ENCODE measurements at regions not wholly inside any gene's neighbourhood (a gene's known extent, or its start where the extent isn't known, plus 50 kb on each side); places are given as distances from the start of the nearest gene placed in this dataset.

DNA sequence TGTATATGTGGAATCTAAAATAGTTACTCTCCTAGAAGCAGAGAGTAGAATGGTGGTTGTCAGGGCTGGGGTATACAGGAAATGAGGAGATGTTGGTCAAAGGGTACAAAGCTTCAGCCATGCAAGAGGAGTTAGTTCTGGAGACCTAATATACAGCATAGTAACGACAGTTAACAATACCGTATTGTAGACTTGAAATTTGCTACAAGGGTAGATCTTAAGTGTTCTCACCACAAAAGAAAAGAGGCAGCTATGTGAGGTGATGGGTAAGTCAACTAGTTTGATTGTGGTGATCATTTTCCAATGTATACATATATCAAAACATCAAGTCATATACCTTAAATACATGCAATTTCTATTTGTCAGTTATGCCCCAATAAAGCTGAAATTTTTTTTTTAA is 98.2 kb upstream of the CYP1B1 start:
- Histone ChIP-seq H3K9me2 (replicated peaks; ENCODE audit: low read depth, low read length) (no peaks in the 10 kb centered on the region), H3K4me2 (ENCODE audit: low read depth, low read length, poor library complexity, severe bottlenecking) (no peak overlapping the region), H3K27me3 (ENCODE audit: insufficient read depth, low read length, poor library complexity, severe bottlenecking) (no peaks in the 10 kb centered on the region), H3K4me3 (ENCODE audit: low read length, poor library complexity, severe bottlenecking) (no peak overlapping the region), H3K79me2 (ENCODE audit: insufficient read depth, low read length) (no peaks in the 10 kb centered on the region), H3F3A (ENCODE audit: low read depth) (no peaks in the 10 kb centered on the region), H3K9me3 (ENCODE audit: insufficient read depth, low read depth, low read length) (no peaks in the 10 kb centered on the region), H3K9ac (ENCODE audit: low read depth, low read length, poor library complexity, severe bottlenecking) (no peak overlapping the region), H3K4me1 (ENCODE audit: insufficient read depth, low read length, poor library complexity, severe bottlenecking) (no peaks in the 10 kb centered on the region), H3K36me3 (ENCODE audit: insufficient read depth, low read length) (no peaks in the 10 kb centered on the region), H4K20me1 (ENCODE audit: insufficient read depth, low read length, poor library complexity, severe bottlenecking) (no peaks in the 10 kb centered on the region), H2AFZ (ENCODE audit: low read length) (no peak overlapping the region)
- TF ChIP-seq, protein P1, sequence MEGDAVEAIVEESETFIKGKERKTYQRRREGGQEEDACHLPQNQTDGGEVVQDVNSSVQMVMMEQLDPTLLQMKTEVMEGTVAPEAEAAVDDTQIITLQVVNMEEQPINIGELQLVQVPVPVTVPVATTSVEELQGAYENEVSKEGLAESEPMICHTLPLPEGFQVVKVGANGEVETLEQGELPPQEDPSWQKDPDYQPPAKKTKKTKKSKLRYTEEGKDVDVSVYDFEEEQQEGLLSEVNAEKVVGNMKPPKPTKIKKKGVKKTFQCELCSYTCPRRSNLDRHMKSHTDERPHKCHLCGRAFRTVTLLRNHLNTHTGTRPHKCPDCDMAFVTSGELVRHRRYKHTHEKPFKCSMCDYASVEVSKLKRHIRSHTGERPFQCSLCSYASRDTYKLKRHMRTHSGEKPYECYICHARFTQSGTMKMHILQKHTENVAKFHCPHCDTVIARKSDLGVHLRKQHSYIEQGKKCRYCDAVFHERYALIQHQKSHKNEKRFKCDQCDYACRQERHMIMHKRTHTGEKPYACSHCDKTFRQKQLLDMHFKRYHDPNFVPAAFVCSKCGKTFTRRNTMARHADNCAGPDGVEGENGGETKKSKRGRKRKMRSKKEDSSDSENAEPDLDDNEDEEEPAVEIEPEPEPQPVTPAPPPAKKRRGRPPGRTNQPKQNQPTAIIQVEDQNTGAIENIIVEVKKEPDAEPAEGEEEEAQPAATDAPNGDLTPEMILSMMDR (conservative IDR thresholded peaks at IDR 0.05; ENCODE audit: low read length) = no peak
- no peak for TF ChIP-seq EZH2phosphoT487 (IDR thresholded peaks at IDR 0.05; ENCODE audit: borderline replicate concordance)

DNA sequence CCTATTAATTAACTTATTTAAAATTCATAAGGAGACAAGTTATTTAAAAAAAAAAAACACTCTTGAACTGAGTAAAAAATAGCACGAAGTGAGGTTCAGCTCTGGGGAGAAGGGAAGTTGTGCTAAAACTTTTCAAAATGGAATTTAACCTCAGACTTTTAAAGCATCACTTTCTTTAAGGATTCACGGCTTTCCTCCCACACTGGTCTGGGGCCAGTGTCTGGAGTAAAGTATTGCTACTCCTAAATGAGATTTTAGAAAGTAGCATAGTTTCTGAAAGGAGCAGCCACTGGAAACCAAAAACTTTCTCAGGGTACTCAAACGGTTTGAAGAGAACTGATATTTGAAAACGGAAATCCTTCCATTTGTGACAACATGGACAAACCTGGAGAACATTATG is 97.7 kb upstream of the CYP1B1 start:
- no peak overlapping the region for H2AFZ ChIP-seq (ENCODE audit: low read length)
- H3K4me2 ChIP-seq (ENCODE audit: low read depth, low read length, poor library complexity, severe bottlenecking) = no peak overlapping the region

DNA sequence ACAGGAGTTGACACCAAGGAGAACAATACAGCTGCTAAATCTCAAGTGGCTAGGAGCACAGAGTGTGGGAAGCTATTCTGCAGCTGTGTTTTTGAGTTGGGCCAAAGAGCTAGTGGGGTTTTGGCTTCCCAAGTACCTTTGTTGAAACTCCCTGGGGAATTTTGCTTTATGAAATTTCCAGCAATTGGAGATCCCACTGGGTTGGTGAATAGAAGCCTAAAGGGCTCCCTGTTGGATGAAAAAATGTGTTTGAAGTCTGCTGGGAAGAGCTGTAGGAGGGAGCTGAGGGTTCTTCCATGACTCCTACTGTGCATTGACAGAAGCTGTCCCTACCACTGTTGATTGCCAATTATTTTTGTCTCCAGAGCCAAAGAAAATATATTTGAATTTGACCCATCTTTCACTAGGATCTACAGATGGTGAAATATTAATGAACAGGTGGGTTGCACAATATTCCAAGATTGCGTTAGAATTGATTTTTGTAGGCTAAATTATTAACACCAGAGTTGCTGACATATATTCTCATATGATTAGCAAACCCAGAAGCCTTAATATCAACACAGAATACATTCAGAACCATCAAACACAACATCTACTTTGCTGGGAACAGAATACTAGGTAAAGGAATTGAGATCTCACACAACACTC is 95.4 kb upstream of the CYP1B1 start:
- H3K79me2 ChIP-seq (ENCODE audit: insufficient read depth, low read length) = no peaks in the 10 kb centered on the region
- no peaks in the 10 kb centered on the region for H3K9me3 ChIP-seq (ENCODE audit: insufficient read depth, low read depth, low read length)
- no peaks in the 10 kb centered on the region for H3K36me3 ChIP-seq (ENCODE audit: insufficient read depth, low read length)
- TF ChIP-seq EZH2phosphoT487 (IDR thresholded peaks at IDR 0.05; ENCODE audit: borderline replicate concordance) = no peak
- TF ChIP-seq, protein P1 (conservative IDR thresholded peaks at IDR 0.05; ENCODE audit: low read length) = no peak
- no peaks in the 10 kb centered on the region for H3K9me2 ChIP-seq (replicated peaks; ENCODE audit: low read depth, low read length)
- H3K4me3 ChIP-seq (ENCODE audit: low read length, poor library complexity, severe bottlenecking) = no peak overlapping the region
- H2AFZ ChIP-seq (ENCODE audit: low read length) = no peak overlapping the region
- H3K4me2 ChIP-seq (ENCODE audit: low read depth, low read length, poor library complexity, severe bottlenecking) = no peak overlapping the region
- H3F3A ChIP-seq (ENCODE audit: low read depth) = no peaks in the 10 kb centered on the region
- no peak overlapping the region for H3K9ac ChIP-seq (ENCODE audit: low read depth, low read length, poor library complexity, severe bottlenecking)
- H3K27me3 ChIP-seq (ENCODE audit: insufficient read depth, low read length, poor library complexity, severe bottlenecking) = no peaks in the 10 kb centered on the region
- no peaks in the 10 kb centered on the region for H4K20me1 ChIP-seq (ENCODE audit: insufficient read depth, low read length, poor library complexity, severe bottlenecking)
- H3K4me1 ChIP-seq (ENCODE audit: insufficient read depth, low read length, poor library complexity, severe bottlenecking) = no peaks in the 10 kb centered on the region

More for the DNA sequence above, 97.7 kb upstream of the CYP1B1 start:
- H3K4me1 ChIP-seq (ENCODE audit: insufficient read depth, low read length, poor library complexity, severe bottlenecking) = no peaks in the 10 kb centered on the region
- no peaks in the 10 kb centered on the region for H3K27me3 ChIP-seq (ENCODE audit: insufficient read depth, low read length, poor library complexity, severe bottlenecking)
- H4K20me1 ChIP-seq (ENCODE audit: insufficient read depth, low read length, poor library complexity, severe bottlenecking) = no peaks in the 10 kb centered on the region
- no peaks in the 10 kb centered on the region for H3K9me2 ChIP-seq (replicated peaks; ENCODE audit: low read depth, low read length)
- no peak overlapping the region for H3K9ac ChIP-seq (ENCODE audit: low read depth, low read length, poor library complexity, severe bottlenecking)
- no peaks in the 10 kb centered on the region for H3F3A ChIP-seq (ENCODE audit: low read depth)
- H3K79me2 ChIP-seq (ENCODE audit: insufficient read depth, low read length) = no peaks in the 10 kb centered on the region
- no peaks in the 10 kb centered on the region for H3K9me3 ChIP-seq (ENCODE audit: insufficient read depth, low read depth, low read length)
- H3K4me3 ChIP-seq (ENCODE audit: low read length, poor library complexity, severe bottlenecking) = no peak overlapping the region
- TF ChIP-seq EZH2phosphoT487 (IDR thresholded peaks at IDR 0.05; ENCODE audit: borderline replicate concordance) = no peak
- TF ChIP-seq, protein P1 (conservative IDR thresholded peaks at IDR 0.05; ENCODE audit: low read length) = no peak
- no peaks in the 10 kb centered on the region for H3K36me3 ChIP-seq (ENCODE audit: insufficient read depth, low read length)

Data from Loucy (cell line).